Endothelial cell of umbilical vein (primary cell): ENCODE measurements at regions not wholly inside any gene's neighbourhood (a gene's known extent, or its start where the extent isn't known, plus 50 kb on each side); places are given as distances from the start of the nearest gene placed in this dataset.

Experiments used
- BruUV-seq: library from RNA; stranded (reverse); fragments of 400-500 nt; replicated peaks from 2 replicates; lab custom pipeline; 2021; lab: Mats Ljungman, UMichigan
- CTCF ChIA-PET: fragments of 300-600, 350-600 bp; sonication (Branson Sonifier 250); formaldehyde crosslinking; loops from one replicate; lab custom pipeline; 2021; ENCODE audit warnings: antibody characterized with exemption, inconsistent platforms; lab: Charles Lee
- POLR2A ChIA-PET: fragments of 300-600, 350-600 bp; sonication (Branson Sonifier 250); formaldehyde crosslinking; loops from one replicate; lab custom pipeline; 2021; ENCODE audit warnings: antibody characterized with exemption, inconsistent platforms; lab: Charles Lee
- DNase-seq: peaks from one replicate; pipeline ENCODE4 v3.0.0-alpha.2; 2011; ENCODE audit warnings: low read depth, low spot score
- FAIRE-seq: peaks from 2 replicates; lab custom pipeline; 2011; peaks lifted over from hg19 to GRCh38; lab: Jason Lieb, UNC
- H2AFZ ChIP-seq: 2 replicates; pipeline ENCODE4 v1.6.0; 2012; ENCODE audit warnings: low read depth, low read length, control low read depth, inconsistent platforms
- H3K27ac ChIP-seq: 2 replicates; pipeline ENCODE4 v1.5.1; 2011; ENCODE audit warnings: low read depth, mild to moderate bottlenecking, control low read depth, low read length, moderate library complexity; ENCODE audit not compliant: insufficient read depth
- H3K27me3 ChIP-seq, 2 experiments: 2 replicates each; pipeline versions ENCODE4 v1.6.0 to v1.6.1; 2011; ENCODE audit warnings: low read length in 2 of 2, mixed read lengths in 1 of 2; ENCODE audit not compliant: control insufficient read depth in 2 of 2, insufficient read depth in 2 of 2
- H3K36me3 ChIP-seq, 2 experiments: 2 replicates in 1 of 2; 3 replicates in 1 of 2; pipeline ENCODE4 v1.5.1; 2011; ENCODE audit warnings: low read length in 2 of 2, mild to moderate bottlenecking in 1 of 2, moderate library complexity in 1 of 2; ENCODE audit not compliant: control insufficient read depth in 2 of 2, insufficient read depth in 2 of 2; ENCODE audit errors: extremely low read depth in 1 of 2
- H3K4me1 ChIP-seq: 3 replicates; pipeline ENCODE4 v1.5.1; 2011; ENCODE audit warnings: mild to moderate bottlenecking, low read length; ENCODE audit not compliant: control insufficient read depth, insufficient read depth; ENCODE audit errors: extremely low read depth
- H3K4me2 ChIP-seq: 2 replicates; pipeline ENCODE4 v1.6.1; 2011; ENCODE audit warnings: low read length, control low read depth, mixed read lengths; ENCODE audit not compliant: insufficient read depth
- H3K4me3 ChIP-seq, 3 experiments: fragments of 200-600 bp in 1 of 3; sonication (generic), shearing (Covaris generic) in 1 of 3; replicated peaks in 1 of 3; 2 replicates each; pipeline ENCODE4 v1.5.1; 2011 to 2016; ENCODE audit warnings: control low read depth in 3 of 3, low read length in 3 of 3, mild to moderate bottlenecking in 2 of 3, inconsistent platforms in 1 of 3, low read depth in 1 of 3, moderate library complexity in 1 of 3; ENCODE audit not compliant: insufficient read depth in 1 of 3
- H3K79me2 ChIP-seq: 2 replicates; pipeline ENCODE4 v1.6.0; 2012; ENCODE audit warnings: low read length, inconsistent platforms; ENCODE audit not compliant: control insufficient read depth, insufficient read depth
- H3K9ac ChIP-seq: replicated peaks from 2 replicates; pipeline ENCODE3; 2011; ENCODE audit warnings: low read length, control low read depth; ENCODE audit not compliant: insufficient read depth; ENCODE audit errors: extremely low read depth
- H3K9me1 ChIP-seq: replicated peaks from 3 replicates; pipeline ENCODE4 v1.6.0; 2011; ENCODE audit warnings: mild to moderate bottlenecking, low read length; ENCODE audit not compliant: control insufficient read depth, insufficient read depth; ENCODE audit errors: extremely low read depth
- H3K9me3 ChIP-seq: replicated peaks from 2 replicates; pipeline ENCODE4 v1.5.1; 2012; ENCODE audit warnings: low read length, inconsistent platforms; ENCODE audit not compliant: control insufficient read depth, insufficient read depth
- H4K20me1 ChIP-seq: replicated peaks from 2 replicates; pipeline ENCODE3; 2011; ENCODE audit warnings: mild to moderate bottlenecking, low read length; ENCODE audit not compliant: control insufficient read depth, insufficient read depth; ENCODE audit errors: extremely low read depth
- EZH2 ChIP-seq: IDR thresholded peaks from 2 replicates; pipeline ENCODE4 v1.6.1; 2012; ENCODE audit warnings: borderline replicate concordance, low read depth, mild to moderate bottlenecking, moderate library complexity, low read length, inconsistent platforms; ENCODE audit not compliant: severe bottlenecking
- FOS ChIP-seq: IDR thresholded peaks from 2 replicates; pipeline ENCODE4 v1.6.1; 2011; ENCODE audit warnings: mild to moderate bottlenecking, low read length, moderate library complexity, borderline replicate concordance; ENCODE audit not compliant: insufficient read depth
- MYC ChIP-seq: IDR thresholded peaks from one replicate; pipeline ENCODE4 v1.6.1; 2011; ENCODE audit warnings: mild to moderate bottlenecking, low read depth, low read length
- dilution Hi-C: fragments of 300-500 bp; cut with MboI; formaldehyde crosslinking; loops from one replicate; pipeline ENCODE4 v1.15.0; 2019; ENCODE audit warnings: low sequenced_read_pairs; ENCODE audit not compliant: extremely low pct_ligation_motif_present
- intact Hi-C: fragments of 100-400 bp; cut with micrococcal nuclease; formaldehyde crosslinking; loops from one replicate; pipeline ENCODE4 v1.10.0; 2022
- TF ChIP-seq, protein P1 (sequence below), 2 donors: IDR thresholded peaks; 1 replicate in 1 of 2; 2 replicates in 1 of 2; pipeline ENCODE4 v1.5.1; 2011; ENCODE audit warnings: low read length in 2 of 2, mild to moderate bottlenecking in 2 of 2, moderate library complexity in 2 of 2, control low read depth in 1 of 2, inconsistent platforms in 1 of 2, low read depth in 1 of 2; ENCODE audit not compliant: insufficient read depth in 1 of 2; ENCODE audit errors: extremely low read depth in 1 of 2
- TF ChIP-seq, protein P2 (sequence below): IDR thresholded peaks from 2 replicates; pipeline ENCODE4 v1.6.1; 2011; ENCODE audit not compliant: insufficient read depth, insufficient read length

DNA sequence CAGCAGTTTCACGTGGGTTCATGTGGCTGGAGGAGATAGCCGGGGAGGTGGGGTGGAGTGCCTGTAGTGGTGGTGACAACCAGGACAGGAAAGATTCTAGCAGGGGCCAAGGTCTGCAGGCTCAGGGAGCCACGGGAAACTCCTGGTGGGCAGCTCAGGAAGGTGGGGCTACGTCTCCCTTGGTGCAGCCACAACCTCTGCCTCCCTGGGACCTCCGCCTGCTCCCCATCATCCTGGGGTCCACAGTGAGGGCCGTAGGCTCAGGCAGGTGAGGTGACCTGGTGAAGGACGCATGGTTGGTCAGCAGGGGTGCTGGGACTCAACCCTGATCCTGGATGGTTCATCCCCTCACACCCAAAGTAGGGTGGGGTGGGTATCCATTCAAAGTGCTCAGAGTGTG, 524.1 kb downstream of the TBC1D22A start:
- TF ChIP-seq, protein P1, sequence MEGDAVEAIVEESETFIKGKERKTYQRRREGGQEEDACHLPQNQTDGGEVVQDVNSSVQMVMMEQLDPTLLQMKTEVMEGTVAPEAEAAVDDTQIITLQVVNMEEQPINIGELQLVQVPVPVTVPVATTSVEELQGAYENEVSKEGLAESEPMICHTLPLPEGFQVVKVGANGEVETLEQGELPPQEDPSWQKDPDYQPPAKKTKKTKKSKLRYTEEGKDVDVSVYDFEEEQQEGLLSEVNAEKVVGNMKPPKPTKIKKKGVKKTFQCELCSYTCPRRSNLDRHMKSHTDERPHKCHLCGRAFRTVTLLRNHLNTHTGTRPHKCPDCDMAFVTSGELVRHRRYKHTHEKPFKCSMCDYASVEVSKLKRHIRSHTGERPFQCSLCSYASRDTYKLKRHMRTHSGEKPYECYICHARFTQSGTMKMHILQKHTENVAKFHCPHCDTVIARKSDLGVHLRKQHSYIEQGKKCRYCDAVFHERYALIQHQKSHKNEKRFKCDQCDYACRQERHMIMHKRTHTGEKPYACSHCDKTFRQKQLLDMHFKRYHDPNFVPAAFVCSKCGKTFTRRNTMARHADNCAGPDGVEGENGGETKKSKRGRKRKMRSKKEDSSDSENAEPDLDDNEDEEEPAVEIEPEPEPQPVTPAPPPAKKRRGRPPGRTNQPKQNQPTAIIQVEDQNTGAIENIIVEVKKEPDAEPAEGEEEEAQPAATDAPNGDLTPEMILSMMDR (IDR thresholded peaks at IDR 0.05; ENCODE audit: extremely low read depth in 1 of 2, insufficient read depth in 1 of 2, low read depth in 1 of 2, low read length in 2 of 2): no peak
- TF ChIP-seq, protein P2, sequence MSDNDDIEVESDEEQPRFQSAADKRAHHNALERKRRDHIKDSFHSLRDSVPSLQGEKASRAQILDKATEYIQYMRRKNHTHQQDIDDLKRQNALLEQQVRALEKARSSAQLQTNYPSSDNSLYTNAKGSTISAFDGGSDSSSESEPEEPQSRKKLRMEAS: no peak
- no peaks in the 10 kb centered on the region for H3K9me3 ChIP-seq
- no peak overlapping the region for H3K4me3 ChIP-seq
- no peaks in the 10 kb centered on the region for H3K79me2 ChIP-seq
- no peaks in the 10 kb centered on the region for H3K9me1 ChIP-seq
- no peak for DNase-seq
- H3K27ac ChIP-seq: no peak overlapping the region
- no peaks in the 10 kb centered on the region for H3K27me3 ChIP-seq
- H3K36me3 ChIP-seq: no peaks in the 10 kb centered on the region
- ChIA-PET CTCF (no interaction called here), POLR2A (no interaction called here)
- no TSS peak for BruUV-seq
- dilution Hi-C loops (no loop called here), intact Hi-C loops (no loop called here)
- H3K9ac ChIP-seq: no peak overlapping the region
- H4K20me1 ChIP-seq: no peaks in the 10 kb centered on the region
- H2AFZ ChIP-seq: no peak overlapping the region
- H3K4me2 ChIP-seq: no peak overlapping the region
- H3K4me1 ChIP-seq: no peaks in the 10 kb centered on the region
- FAIRE-seq: no peak

DNA sequence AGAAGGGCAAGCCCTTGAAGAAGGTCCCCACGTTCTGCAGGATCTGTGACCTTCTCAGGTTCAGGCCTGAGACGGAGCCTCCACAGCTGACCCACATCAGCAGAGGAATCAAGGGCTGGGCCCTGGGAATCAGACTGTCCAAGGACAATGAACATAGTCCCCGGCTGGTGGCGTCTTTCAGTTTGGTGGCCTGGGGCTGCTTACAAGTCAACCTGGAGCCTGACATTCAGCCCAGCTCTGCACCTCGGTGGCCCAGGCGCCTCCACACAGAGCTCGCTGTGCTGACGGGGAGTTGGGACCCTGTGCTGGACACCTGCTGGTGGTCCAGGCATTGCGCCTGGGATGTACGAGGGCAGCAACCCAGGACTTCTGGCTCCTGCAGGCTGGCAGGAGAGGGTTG, 523.5 kb downstream of the TBC1D22A start:
- no peaks in the 10 kb centered on the region for H3K79me2 ChIP-seq
- H3K36me3 ChIP-seq: no peaks in the 10 kb centered on the region
- BruUV-seq: no TSS peak
- no peak for TF ChIP-seq FOS
- TF ChIP-seq EZH2: no peak
- TF ChIP-seq MYC: no peak
- CTCF ChIA-PET: no interaction called here
- H3K9ac ChIP-seq: no peak overlapping the region
- FAIRE-seq: no peak
- intact Hi-C loops (no loop called here), dilution Hi-C loops (no loop called here)
- H3K4me2 ChIP-seq: no peak overlapping the region
- H3K4me3 ChIP-seq: no peak overlapping the region
- H3K27ac ChIP-seq: no peak overlapping the region
- H3K27me3 ChIP-seq: no peaks in the 10 kb centered on the region
- no peaks in the 10 kb centered on the region for H3K9me1 ChIP-seq
- no peak overlapping the region for H2AFZ ChIP-seq
- no peak for DNase-seq
- H3K9me3 ChIP-seq: no peaks in the 10 kb centered on the region
- POLR2A ChIA-PET: no interaction called here
- H4K20me1 ChIP-seq: no peaks in the 10 kb centered on the region
- H3K4me1 ChIP-seq: no peaks in the 10 kb centered on the region
